K562 (cell line): ENCODE measurements at regions not wholly inside any gene's neighbourhood (a gene's known extent, or its start where the extent isn't known, plus 50 kb on each side); places are given as distances from the start of the nearest gene placed in this dataset.

Experiments used
- ATAC-seq: fragments of 200-7000 bp; cut with Tn5 transposase; 3 replicates; pipeline ENCODE4 v1.9.1; 2020; ENCODE audit warnings: moderate library complexity
- BruUV-seq: library from RNA; stranded (reverse); fragments of 400-500 nt; replicated peaks from 2 replicates; lab custom pipeline; 2021; lab: Mats Ljungman, UMichigan
- CTCF ChIA-PET: fragments of 300-600 bp; formaldehyde crosslinking; extraction: SDS; loops from one replicate; lab custom pipeline; 2021; ENCODE audit warnings: low intra/inter-chr PET ratio; lab: Yijun Ruan, JAX
- POLR2A ChIA-PET: fragments of 300-600, 350-650 bp; sonication (Branson Sonifier 250); formaldehyde crosslinking; extraction: SDS; loops from one replicate; lab custom pipeline; 2021; ENCODE audit warnings: antibody characterized with exemption, inconsistent platforms; lab: Yijun Ruan, JAX
- DNase-seq, 4 experiments: peaks; one replicate each; pipeline versions ENCODE4 v3.0.0 to v3.0.0-alpha.2; 2011 to 2018; ENCODE audit warnings: low spot score in 3 of 4, mixed read lengths in 3 of 4; ENCODE audit errors: extremely low read depth in 1 of 4
- FAIRE-seq: peaks from 2 replicates; lab custom pipeline; 2011; peaks lifted over from hg19 to GRCh38; lab: Jason Lieb, UNC
- H2AFZ ChIP-seq: 2 replicates; pipeline ENCODE4 v1.6.0; 2011; ENCODE audit warnings: low read depth, low read length, control low read depth, inconsistent platforms
- H3K27ac ChIP-seq: fragments of 200-600 bp; 3 replicates; pipeline ENCODE4 v1.8.0; 2011; ENCODE audit warnings: low read depth, mild to moderate bottlenecking, control low read depth, inconsistent platforms, low read length, moderate library complexity, mixed read lengths; ENCODE audit errors: extremely low read depth
- H3K27me3 ChIP-seq, 2 experiments: fragments of 300-600 bp in 1 of 2; 2 replicates in 1 of 2; 3 replicates in 1 of 2; pipeline versions ENCODE4 v1.6.0 to v1.8.0; 2011; ENCODE audit warnings: inconsistent platforms in 2 of 2, low read length in 2 of 2, mild to moderate bottlenecking in 1 of 2, mixed read lengths in 1 of 2, moderate library complexity in 1 of 2; ENCODE audit not compliant: control insufficient read depth in 2 of 2, insufficient read depth in 2 of 2
- H3K36me3 ChIP-seq: fragments of 300-600 bp; 3 replicates; pipeline ENCODE4 v1.8.0; 2011; ENCODE audit warnings: mild to moderate bottlenecking, low read length, inconsistent platforms; ENCODE audit not compliant: control insufficient read depth, insufficient read depth
- H3K4me1 ChIP-seq, 2 experiments: fragments of 200-600 bp in 1 of 2; replicated peaks in 1 of 2; 2 replicates in 1 of 2; 3 replicates in 1 of 2; pipeline versions ENCODE4 v1.5.1 to v1.8.0; 2011; ENCODE audit warnings: inconsistent platforms in 2 of 2, low read length in 2 of 2, mild to moderate bottlenecking in 1 of 2, mixed read lengths in 1 of 2, moderate library complexity in 1 of 2; ENCODE audit not compliant: control insufficient read depth in 2 of 2, insufficient read depth in 2 of 2
- H3K4me2 ChIP-seq: 2 replicates; pipeline ENCODE4 v1.6.1; 2011; ENCODE audit warnings: low read length, control low read depth, inconsistent platforms, mixed read lengths; ENCODE audit not compliant: insufficient read depth
- H3K4me3 ChIP-seq: fragments of 200-600 bp; sonication (generic), shearing (Covaris generic); 2 replicates; pipeline ENCODE4 v1.5.1; 2016; ENCODE audit warnings: control low read depth, inconsistent platforms
- H3K79me2 ChIP-seq: fragments of 200-600 bp; 3 replicates; pipeline ENCODE4 v1.8.0; 2011; ENCODE audit warnings: low read length, inconsistent platforms; ENCODE audit not compliant: control insufficient read depth, insufficient read depth
- H3K9ac ChIP-seq, 2 experiments: 2 replicates each; pipeline versions ENCODE4 v1.6.0 to v1.6.1; 2011; ENCODE audit warnings: low read depth in 2 of 2, low read length in 2 of 2, control low read depth in 1 of 2, inconsistent platforms in 1 of 2, mild to moderate bottlenecking in 1 of 2, mixed read lengths in 1 of 2; ENCODE audit not compliant: insufficient read depth in 1 of 2
- H3K9me1 ChIP-seq: one replicate; pipeline ENCODE4 v1.6.0; 2011; ENCODE audit warnings: inconsistent platforms, mild to moderate bottlenecking, low read length, moderate library complexity; ENCODE audit not compliant: control insufficient read depth, insufficient read depth
- H3K9me3 ChIP-seq: replicated peaks from 2 replicates; pipeline ENCODE4 v1.5.1; 2011; ENCODE audit warnings: low read depth, low read length, inconsistent platforms; ENCODE audit not compliant: control insufficient read depth, insufficient read depth
- H4K20me1 ChIP-seq: replicated peaks from 2 replicates; pipeline ENCODE4 v1.6.1; 2011; ENCODE audit warnings: low read length, inconsistent platforms, mixed read lengths; ENCODE audit not compliant: control insufficient read depth, insufficient read depth
- BRD4 ChIP-seq: fragments of 200-600 bp; sonication (generic); IDR thresholded peaks from 2 replicates; pipeline ENCODE4 v1.6.1; 2017; ENCODE audit warnings: inconsistent platforms
- CBFA2T3 ChIP-seq: fragments of 450-650 bp; IDR thresholded peaks from 2 replicates; pipeline ENCODE4 v1.6.1; 2017
- FOXA1 ChIP-seq: fragments of 450-650 bp; IDR thresholded peaks from 2 replicates; pipeline ENCODE4 v1.6.1; 2016; ENCODE audit warnings: mild to moderate bottlenecking, borderline replicate concordance
- GTF2F1 ChIP-seq: IDR thresholded peaks from 2 replicates; pipeline ENCODE4 v1.6.1; 2011; ENCODE audit warnings: low read depth, low read length, improper control_type of control experiment
- HDAC3 ChIP-seq: fragments of 450-650 bp; IDR thresholded peaks from 2 replicates; pipeline ENCODE4 v1.6.1; 2018; ENCODE audit warnings: borderline replicate concordance, mild to moderate bottlenecking, moderate library complexity; ENCODE audit not compliant: partially characterized antibody
- HMBOX1 ChIP-seq: sonication (generic); IDR thresholded peaks from 2 replicates; pipeline ENCODE4 v1.6.1; 2016
- NFIX ChIP-seq: fragments of 250-450 bp; sonication (Bioruptor Pico); IDR thresholded peaks from 2 replicates; pipeline ENCODE4 v1.4.0; 2020; ENCODE audit warnings: low read depth, mild to moderate bottlenecking, moderate library complexity
- NFXL1 ChIP-seq: fragments of 450-650 bp; formaldehyde crosslinking; IDR thresholded peaks from 2 replicates; pipeline ENCODE4 v1.4.0; 2021; ENCODE audit warnings: mild to moderate bottlenecking
- RNF219 ChIP-seq: fragments of 250-450 bp; sonication (Bioruptor Pico); IDR thresholded peaks from 2 replicates; pipeline ENCODE4 v1.5.0; 2022; ENCODE audit warnings: mild to moderate bottlenecking
- SREBF1 ChIP-seq: fragments of 150-350 bp; IDR thresholded peaks from 2 replicates; pipeline ENCODE4 v1.6.1; 2014; ENCODE audit warnings: antibody characterized with exemption, low read depth, low read length, borderline replicate concordance
- TRIM24 ChIP-seq, 2 experiments: fragments of 450-650 bp; IDR thresholded peaks; 2 replicates each; pipeline ENCODE4 v1.6.1; 2016
- ZBTB43 ChIP-seq: sonication (generic); formaldehyde crosslinking; IDR thresholded peaks from 2 replicates; pipeline ENCODE4 v1.8.0; 2023; ENCODE audit warnings: mild to moderate bottlenecking, missing genetic modification reagents
- ZNF124 ChIP-seq: sonication (generic); formaldehyde crosslinking; IDR thresholded peaks from 2 replicates; pipeline ENCODE4 v1.8.1; 2022; ENCODE audit warnings: missing genetic modification reagents
- WGBS: fragments of 100-300 bp; shearing (Covaris generic); methylation state at CpG from one replicate; pipeline ENCODE4 v1.1.6; 2016; ENCODE audit warnings: low coverage, mixed read lengths; ENCODE audit not compliant: insufficient coverage; ENCODE audit errors: missing lambda C conversion rate; 5-methylcytosine and 5-hydroxymethylcytosine counted together
- in situ Hi-C: fragments of 300-500 bp; cut with MboI; formaldehyde crosslinking; loops from 4 replicates; pipeline ENCODE4 v1.15.0; 2018; ENCODE audit warnings: inconsistent platforms, mixed read lengths
- intact Hi-C: fragments of 100-400 bp; cut with micrococcal nuclease; formaldehyde crosslinking; loops from 2 replicates; pipeline ENCODE4 v1.14.2; 2022

- WGBS = 0% methylated on average over 8 of the region's 8 CpGs
- H3K4me2 ChIP-seq = no peak overlapping the region
- no TSS peak for BruUV-seq
- no peak for TF ChIP-seq BRD4
- TF ChIP-seq HMBOX1 = no peak
- TF ChIP-seq HDAC3 = no peak
- TF ChIP-seq ZBTB43 = no peak
- TF ChIP-seq ZNF124 (CRISPR knock-in tag) = no peak
- TF ChIP-seq RNF219 = no peak
- TF ChIP-seq NFIX (CRISPR knock-in tag) = no peak
- TF ChIP-seq CBFA2T3 = no peak
- no peak for TF ChIP-seq NFXL1 (CRISPR knock-in tag)
- TF ChIP-seq FOXA1 = no peak
- no peak for TF ChIP-seq TRIM24 (IDR thresholded peaks at IDR 0.05)
- no peak for TF ChIP-seq SREBF1
- no peak for TF ChIP-seq GTF2F1
- in situ Hi-C loops (no loop called here), intact Hi-C loops (no loop called here)
- POLR2A ChIA-PET = no interaction called here
- no peaks in the 10 kb centered on the region for H3K36me3 ChIP-seq
- H3K27me3 ChIP-seq = no peaks in the 10 kb centered on the region
- DNase-seq (no peak), FAIRE-seq (no peak), ATAC-seq (no peak)
- no peak overlapping the region for H2AFZ ChIP-seq
- no peaks in the 10 kb centered on the region for H3K4me1 ChIP-seq
- H4K20me1 ChIP-seq = no peaks in the 10 kb centered on the region
- no peak overlapping the region for H3K27ac ChIP-seq
- H3K9me3 ChIP-seq = no peaks in the 10 kb centered on the region
- CTCF ChIA-PET = no interaction called here
- no peak overlapping the region for H3K9ac ChIP-seq
- H3K4me3 ChIP-seq = no peak overlapping the region
- H3K9me1 ChIP-seq = no peaks in the 10 kb centered on the region
- no peaks in the 10 kb centered on the region for H3K79me2 ChIP-seq
These were observed 181.4 kb downstream of the ETS1 start for GRCh38 chr11:128405714-128406662.
